ENCODE measurements at regions not wholly inside any gene's neighbourhood (a gene's known extent, or its start where the extent isn't known, plus 50 kb on each side); places are given as distances from the start of the nearest gene placed in this dataset.
"Not testable (repeated sequence)": the region's sequence is repeated elsewhere in the genome, so short reads cannot be mapped to it uniquely, and the experiment has no call there.

DNA sequence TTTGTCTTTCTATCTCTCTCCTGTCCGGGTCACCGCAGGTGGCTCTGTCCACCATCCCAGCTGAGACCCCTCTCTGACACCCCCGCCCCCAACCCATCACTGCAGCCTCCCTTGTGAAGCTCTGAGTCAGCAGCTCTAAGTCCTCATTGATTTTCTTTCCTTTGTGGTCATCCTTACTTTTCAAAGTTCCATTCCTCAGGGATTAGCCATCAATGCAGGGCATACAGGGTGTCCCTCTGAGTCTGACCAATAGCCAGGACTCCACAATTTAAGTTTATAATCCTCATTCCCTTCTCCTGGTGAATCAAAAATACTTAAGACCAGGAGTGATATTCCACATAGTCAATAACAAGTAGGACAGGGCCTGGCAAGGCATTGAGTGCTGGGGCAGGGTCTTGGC lies 333.3 kb upstream of the CNR1 start:
- no peak for DNase-seq (ENCODE audit: low spot score)

DNA sequence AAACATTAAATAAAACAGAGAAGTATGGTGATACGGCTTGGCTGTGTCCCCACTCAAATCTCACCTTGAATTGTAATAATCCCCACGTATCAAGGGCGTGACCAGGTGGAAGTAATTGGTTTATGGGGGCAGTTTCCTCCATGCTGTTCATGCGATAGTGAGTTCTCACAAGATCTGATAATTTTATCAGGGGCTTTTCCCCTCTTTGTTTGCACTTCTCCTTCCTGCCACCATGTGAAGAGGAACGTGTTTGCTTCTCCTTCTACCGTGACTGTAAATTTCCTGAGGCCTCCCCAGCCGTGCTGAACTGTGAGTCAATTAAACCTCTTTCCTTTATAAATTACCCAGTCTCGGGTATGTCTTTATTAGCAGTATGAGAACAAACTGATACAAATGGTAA lies 331.3 kb upstream of the CNR1 start:
- DNase-seq (ENCODE audit: low spot score): not testable (repeated sequence)

DNA sequence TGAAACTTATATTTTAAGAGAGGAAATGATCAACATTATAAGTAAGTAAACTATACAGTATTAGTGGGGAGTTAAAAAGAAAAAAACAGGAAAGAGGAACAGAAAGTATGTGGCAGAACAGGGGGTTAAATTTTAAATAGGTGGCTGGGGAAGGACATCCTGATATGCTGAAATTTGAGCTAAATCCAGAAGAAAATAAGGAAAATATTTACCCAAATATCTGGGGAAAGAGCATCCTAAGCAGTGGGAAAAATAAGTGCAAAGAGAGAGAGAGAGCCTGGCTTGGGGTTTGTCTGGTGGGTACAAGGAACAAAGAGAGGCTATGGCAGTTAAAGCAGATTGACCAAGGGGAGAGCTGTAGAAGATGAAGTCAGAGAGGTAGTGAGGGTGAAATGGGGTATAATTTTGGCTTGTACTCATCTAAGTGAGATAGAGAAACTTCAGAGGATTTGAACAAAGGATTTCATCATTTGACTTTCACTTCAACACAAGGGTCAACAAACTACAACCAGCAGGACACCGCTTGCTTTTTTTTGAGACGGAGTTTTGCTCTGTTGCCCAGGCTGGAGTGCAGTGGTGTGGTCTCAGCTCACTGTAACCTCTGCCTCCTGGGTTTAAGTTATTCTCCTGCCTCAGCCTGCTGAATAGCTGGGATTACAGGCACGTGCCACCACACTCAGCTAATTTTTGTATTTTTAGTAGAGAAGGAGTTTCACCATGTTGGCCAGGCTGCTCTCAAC lies 328.4 kb upstream of the CNR1 start:
- no peak for DNase-seq (ENCODE audit: low spot score)

DNA sequence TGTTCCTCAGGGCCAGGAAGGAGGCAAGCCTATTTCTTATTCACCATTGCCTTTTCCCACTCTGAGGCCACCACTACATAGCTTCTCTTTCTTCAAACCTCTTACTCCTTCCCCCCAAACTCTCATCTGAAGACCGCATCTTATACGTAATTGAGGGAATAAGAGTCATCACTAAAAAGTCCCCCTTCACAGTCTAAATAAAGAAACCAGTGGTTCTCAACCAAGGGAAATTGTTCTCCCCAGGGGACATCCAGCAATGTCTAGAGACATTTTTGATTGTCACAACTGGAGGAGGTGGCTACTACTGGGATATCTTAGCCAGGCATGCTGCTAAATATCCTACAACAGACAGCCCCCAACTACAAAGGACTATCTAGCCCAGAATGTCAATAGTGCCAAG lies 327.6 kb upstream of the CNR1 start:
- DNase-seq (ENCODE audit: low spot score): no peak

DNA sequence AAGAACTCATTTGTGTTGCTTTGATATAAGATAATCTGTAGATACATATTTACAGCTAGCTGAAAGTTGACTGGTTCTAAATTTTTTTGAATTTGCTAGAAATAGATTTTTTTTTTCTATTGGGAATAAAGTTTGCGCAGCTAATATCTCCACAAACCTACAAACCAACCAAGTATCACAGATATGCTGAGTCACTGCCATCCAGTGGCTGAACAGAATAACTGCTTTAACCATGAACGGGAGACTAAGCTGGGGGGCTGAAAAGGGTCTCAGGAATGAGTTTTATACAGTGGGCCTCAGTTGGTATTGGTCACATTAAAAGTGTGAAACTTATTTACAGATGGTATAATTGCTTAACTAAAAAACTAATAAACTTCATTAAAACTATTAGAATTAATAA lies 326.7 kb upstream of the CNR1 start:
- DNase-seq (ENCODE audit: low spot score): no peak

DNA sequence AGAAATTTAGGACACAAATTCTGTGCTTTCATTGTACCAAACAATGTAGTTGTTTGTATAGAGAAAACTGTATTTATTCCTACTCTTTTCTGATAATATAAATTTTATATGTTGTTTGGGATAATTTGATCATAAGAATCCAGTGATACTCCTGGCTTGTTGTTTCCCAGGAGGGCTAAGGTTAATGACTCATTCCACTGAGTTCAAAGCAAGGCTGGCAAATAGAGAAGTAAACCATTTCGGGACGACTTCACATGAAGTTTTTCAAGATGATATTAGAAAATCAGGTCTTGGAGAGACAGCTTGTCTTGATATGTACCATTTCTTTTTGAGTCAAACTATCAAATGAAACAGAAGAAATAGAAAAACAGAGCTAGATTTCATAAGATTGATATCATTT lies 326.1 kb upstream of the CNR1 start:
- DNase-seq (ENCODE audit: low spot score): no peak

DNA sequence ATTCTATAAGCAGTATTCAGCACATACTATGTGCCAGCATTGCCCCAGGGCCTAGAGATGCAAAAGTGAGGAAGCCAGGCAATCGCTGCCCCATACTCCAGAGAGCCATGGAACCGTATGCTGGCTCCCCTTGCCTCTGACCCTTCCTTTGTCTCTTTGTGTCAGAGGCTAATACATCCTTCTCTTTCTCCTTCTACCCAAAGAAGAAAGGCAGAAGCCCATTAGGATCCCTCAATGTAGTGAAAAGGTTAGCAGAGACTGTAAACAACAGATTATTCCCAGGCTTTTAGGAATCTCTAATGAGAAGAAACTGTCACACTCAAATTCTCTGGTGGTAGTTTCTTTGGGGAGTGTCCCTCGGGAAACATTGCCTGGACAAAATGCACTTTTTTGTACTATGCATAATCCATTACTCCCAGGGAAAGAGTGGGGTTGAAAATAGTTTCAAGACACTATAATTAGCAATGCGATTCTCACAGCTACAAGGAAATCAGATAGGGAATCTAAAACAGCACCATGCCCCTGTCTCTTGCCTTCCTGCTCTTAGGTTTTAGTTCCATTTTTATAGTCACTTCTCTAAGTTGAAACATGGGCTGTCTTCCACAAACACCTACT lies 325.2 kb upstream of the CNR1 start:
- no peak for DNase-seq (ENCODE audit: low spot score)

DNA sequence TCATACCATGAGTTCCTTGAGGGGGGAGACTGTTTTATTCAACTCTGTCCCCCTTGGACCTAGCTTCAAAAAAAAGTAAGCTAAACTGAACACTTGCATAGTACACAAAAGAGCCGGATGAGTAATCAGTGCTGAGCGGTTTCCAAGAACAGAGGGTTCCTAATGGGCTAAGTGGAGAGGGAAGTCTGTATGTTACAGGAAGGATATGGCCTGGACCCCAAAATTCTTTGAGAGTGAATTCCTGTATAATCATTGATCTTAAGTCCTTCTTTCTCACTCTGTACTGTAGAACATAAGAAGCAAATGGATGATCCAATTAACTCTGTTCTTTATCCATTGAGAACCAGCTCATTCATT lies 324.7 kb upstream of the CNR1 start:
- no peak for DNase-seq (ENCODE audit: low spot score)

DNA sequence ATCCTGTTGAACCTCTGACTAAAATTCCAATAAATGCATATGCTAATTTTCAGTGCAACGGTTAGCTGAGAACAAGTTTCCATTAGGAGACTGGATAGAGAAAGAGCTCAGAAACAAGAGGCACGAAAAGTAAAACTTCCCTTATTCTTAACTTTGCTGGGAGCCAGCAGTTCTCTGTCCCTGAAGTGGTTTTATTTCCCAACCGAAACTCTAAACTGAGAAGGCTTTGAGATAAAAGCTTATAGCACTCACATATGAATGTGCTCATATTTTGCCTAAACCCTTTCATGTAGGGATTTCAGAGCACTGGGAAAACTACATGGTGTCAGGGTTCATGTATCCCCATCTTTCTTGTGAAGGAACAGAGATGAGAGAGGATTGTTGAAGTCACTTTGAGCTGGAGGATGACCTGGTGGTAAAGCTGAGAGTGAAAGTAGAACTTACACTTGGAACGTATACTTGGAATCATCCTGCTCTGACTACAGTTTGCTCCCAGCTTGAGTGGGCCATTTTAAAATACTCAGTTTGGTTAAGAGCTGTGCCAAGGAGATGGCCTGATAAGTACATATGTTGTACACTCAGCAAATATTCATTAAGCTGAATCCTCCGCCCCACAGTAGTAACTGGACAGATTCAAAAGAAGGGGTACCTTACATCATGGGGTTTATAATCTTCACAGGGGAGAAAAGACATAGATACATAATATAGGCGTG lies 324.2 kb upstream of the CNR1 start:
- no peak for DNase-seq (ENCODE audit: low spot score)

DNA sequence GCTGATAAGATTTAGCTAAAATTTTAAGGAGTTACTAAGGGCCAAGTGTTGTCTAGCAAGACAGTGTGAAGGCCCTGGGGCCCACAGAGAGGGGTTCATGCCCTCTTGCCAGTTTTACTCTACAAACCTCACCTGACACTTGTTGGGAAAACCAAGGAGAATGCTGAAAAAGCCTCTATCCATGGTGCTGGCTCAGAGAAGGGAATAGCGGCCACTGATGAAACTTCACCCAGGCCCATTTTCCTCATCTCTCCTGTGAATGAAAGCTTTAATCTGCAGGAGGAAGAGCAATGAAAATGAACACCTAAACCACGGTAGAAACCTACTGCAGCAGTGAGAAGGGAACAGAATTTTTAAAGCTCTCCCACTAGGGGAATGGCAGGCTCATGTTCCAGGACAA lies 317.3 kb upstream of the CNR1 start:
- DNase-seq (ENCODE audit: low spot score): no peak

DNA sequence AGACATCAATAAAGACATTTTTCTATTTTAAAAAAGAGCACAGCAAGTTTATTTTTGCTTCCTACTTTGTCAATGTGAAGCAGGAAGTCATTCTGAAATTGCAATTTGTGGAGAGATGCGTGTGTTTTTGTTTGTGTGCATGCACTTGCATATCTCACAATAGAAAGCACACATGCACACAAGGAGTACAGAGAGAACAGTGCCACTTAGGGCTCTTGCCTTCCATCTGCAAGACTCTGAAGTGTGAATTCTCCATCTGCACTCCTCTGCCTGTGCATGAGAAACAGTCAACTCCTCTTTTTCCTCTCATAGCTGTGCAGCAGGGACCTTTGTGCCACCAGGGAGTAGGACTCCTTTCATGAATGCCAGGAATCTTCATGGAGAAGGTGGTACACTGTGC lies 316.3 kb upstream of the CNR1 start:
- no peak for DNase-seq (ENCODE audit: low spot score)

DNA sequence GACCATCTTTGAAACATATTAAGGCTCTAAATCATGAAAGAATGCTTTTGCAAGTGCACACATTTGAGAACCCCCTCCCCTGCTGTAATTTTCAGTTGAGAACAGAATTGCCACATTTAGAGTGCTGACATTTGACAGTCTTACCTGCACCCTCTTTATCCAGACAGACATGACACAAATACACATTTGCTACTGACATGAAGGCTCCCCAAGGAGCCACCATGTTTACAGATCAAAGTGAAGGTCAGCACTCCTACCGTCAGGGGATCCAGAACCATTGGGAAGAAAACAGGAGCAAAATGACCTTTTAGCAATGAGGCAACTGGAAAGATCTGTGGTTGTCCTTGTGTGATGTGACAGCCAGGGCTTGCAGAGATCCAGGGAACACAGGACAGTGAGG lies 315.4 kb upstream of the CNR1 start:
- no peak for DNase-seq (ENCODE audit: low spot score)

DNA sequence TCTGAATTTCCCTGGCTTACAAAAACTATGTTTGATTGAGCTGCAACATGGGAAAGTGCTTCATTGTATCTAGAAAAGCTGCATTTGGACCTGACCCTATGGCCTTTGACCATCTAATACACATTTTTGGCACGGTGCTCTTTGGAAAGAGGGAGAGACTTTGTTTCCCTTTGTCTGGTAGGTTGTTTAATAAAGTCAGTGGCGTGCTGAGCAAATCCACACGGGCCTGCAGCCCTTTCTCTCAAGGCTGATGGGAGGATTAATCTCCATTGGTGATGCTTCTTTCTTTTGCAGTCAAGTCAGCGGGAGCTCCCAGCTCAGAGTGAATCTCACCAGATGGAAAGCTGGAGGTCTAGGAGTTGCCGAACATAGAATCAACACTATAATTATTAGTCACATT lies 314.7 kb upstream of the CNR1 start:
- DNase-seq (ENCODE audit: low spot score): peak; percentile 54

DNA sequence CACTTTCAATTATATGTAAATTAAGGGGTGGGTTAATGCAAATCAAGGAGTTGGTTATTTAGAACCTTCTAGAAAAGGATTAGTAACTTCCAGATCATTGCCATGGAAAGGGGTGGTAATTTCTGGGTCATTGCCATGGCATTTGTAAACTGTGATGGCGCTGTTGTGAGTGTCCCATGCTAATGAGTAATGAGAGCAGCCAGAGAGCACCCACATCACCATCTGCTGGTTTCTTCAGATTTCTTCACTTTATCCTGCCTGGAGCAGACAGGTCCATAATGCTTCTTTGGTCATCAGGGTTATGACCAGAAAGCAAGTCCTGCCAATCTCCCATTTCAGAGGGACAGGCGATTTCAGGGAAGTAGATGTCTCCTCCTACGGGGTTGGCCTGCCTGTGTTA lies 311.3 kb upstream of the CNR1 start:
- no peak for DNase-seq (ENCODE audit: low spot score)

DNA sequence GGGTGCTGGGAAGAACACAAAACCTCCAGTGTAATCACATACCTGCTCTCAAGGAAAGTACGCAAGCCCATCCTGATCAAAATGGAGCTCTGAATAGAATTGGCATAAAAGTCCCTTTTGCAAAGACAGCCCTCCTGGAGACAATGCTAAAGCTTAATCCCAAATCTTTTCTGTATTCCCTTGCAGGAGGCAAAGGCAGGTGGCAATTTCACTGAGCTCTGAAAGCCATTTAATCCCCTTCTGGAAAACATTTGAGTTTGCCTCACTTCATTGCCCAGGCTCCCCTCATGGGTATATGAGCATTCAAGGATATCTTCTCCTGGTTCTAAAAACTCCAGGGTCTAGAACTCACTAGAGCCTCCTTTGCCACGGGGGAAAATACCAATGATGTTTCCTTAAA lies 310.2 kb upstream of the CNR1 start:
- no peak for DNase-seq (ENCODE audit: low spot score)

DNA sequence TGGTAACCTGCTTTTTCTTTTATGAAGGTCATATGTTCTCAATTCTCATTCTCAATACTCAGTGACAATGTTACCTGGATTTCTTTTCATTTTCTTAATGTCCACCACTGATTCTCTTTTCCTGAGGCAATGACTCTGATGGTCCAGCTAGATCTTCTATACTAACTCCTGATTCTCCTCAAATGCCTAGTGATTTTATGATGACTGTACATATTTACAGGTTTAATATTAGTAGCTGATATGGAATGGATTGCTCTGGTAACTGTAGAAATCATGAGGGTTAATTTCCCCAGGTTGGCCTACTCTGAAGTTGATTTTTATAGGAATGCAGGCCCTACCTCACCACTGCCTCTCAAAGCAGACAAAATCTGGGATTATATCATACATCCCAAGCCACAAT lies 308.6 kb upstream of the CNR1 start:
- DNase-seq (ENCODE audit: low spot score): no peak

DNA sequence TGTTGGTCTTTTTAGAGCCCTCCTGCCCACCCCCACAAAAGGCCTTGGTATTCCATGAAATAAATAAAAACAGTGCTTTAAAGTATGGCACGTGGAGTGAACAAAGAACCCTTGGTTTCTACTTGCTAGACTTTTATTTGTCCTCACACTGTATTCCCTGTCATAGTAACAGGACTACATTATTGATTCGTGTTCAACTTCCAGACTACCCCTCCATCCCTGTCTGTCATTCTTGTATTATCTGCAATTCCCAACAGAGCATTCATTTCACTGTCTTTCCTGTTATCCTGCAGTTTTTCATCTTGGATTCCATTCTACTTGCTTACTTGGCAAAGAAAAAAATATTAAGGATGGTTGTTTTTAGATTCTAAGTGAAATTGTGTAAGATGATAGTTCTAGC lies 307.4 kb upstream of the CNR1 start:
- DNase-seq (ENCODE audit: low spot score): no peak

DNA sequence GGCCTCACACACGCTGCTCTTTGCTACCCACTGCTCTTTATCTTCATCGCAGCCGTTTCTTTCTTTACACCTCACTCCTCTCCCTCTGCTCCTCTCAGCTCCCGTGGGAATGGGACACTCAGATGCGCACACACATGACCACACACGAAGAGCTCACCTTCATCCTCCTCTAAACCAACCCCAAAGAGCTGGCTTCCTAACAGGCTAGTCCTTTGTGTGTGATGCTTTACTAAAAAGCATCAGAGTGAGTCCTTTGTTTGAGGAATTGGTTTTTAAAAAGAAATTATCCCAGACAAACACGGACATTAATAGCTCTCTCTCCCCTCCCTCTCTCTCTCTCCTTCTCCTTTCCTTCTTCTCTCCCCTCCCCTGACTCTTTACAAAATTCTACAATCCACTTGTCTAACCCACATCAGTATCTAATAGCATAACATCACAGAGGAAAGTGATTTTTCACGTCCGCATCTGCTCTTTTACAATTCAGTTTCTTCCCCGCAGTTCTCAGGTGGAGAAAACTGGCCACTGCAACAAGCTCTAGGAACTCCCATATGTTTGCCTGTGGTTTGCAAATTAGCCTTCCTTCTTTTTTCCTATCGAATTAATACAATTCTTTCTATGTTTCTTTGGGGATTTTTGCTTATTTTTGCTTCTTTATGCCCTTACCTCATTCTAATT lies 306.8 kb upstream of the CNR1 start:
- no peak for DNase-seq (ENCODE audit: low spot score)

DNA sequence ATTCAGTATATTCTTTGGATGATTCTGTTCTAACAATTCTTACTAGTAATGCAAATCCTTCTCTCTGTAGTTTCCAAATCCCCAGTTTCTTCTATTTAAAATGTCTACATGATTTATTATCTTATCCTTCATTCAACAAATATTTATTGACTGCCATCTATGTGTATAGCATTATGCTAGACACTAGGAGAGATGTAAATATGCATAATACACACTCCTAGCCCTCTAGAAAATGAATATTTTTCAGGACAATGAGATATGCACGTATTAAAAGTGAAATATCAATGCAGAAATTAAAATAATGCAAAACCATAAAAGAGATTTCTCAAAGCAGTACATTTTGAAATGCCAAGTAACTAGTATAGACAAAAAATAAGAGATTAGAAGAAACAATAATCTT lies 293.5 kb upstream of the CNR1 start:
- DNase-seq (ENCODE audit: low spot score): no peak

DNA sequence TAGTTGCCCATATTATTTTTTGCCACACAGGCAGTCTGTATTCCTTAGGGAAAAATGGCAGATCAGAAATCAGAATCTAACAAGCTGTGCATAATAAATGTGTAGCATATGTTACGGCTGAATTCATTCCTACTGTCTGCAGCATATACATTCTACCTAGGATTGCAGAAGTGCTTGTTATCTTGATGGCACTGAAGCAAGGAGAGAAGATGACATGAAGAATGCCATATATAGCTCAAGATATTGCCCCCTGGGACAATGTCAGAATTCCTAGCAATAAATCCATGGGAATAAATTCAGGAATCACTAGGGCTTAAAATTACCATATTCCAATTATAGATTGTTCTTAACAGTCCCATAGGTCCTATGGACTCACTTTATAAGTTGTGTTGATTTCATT lies 293.0 kb upstream of the CNR1 start:
- no peak for DNase-seq (ENCODE audit: low spot score)

DNA sequence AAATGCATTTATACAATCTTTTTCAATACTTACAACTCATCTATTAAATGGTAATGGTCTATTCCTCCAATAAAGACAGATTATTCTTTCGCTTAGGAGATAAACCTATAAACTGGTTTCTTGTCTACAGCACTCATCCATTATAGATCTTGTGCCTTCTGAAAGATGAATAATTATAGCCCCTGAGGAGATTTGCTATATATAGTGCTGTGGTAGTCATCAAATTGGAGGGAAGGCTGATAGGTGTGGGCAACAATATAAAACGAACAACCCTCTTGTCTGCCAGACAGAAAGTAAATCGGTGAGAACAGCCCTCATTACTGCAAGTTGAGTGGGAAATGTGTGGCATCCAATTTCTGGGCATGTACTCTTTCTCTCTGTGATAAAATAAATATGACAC lies 292.5 kb upstream of the CNR1 start:
- no peak for DNase-seq (ENCODE audit: low spot score)

DNA sequence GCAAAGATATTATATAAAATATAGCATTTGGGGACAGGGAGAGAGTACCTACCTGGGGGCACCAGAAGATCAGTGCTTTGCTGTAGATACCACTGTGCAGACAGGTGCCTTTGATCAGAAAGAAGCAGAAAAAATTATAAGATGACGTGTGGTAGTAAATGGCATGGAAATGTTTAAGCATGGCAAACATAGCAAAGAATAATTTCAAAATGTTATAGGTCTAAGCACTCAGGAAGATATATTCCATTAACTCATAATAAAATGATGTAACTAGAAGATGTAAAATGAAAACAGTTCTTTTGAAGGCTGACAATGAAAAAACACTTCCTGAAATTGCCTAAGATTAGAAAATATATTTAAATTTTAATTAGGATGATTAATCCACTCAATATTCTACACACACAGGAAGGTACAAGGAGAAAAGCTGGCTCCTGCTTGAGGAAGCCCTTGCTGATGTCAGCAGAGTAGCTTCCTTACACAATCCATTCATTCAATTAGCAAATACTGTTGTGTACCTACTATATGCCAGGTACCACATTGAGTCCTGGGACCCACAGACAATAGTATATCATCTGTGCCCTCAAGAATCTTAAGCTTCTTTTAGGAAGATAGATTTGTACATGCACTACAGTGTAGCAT lies 290.2 kb upstream of the CNR1 start:
- DNase-seq (ENCODE audit: low spot score): no peak

DNA sequence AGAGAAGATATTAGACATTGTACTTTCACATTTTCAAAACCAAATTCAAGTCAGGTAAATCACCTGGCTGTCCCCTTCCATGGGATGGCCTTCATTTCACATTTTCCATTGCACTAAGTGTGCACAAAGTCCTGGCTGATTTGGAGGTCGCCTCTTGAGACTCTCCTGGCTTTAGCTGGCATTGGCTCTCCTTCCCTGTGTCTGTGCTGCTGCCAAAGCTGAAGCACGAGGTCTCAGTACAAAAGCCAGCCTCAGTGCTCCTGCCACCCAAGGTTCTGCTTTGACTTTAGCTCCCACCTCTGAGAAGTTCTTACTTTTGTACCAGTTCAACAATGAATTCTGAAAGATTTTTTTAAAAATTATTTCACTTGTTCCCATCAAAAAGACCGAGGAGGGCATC lies 289.2 kb upstream of the CNR1 start:
- DNase-seq (ENCODE audit: low spot score): no peak
